Activated naive CD4-positive, alpha-beta T cell treated with anti-CD3 and anti-CD28 coated beads, Interleukin-2, amount 10 ng/mL, durations not matched to agents 7 days and 5 days (primary cell): ENCODE measurements at regions not wholly inside any gene's neighbourhood (a gene's known extent, or its start where the extent isn't known, plus 50 kb on each side); places are given as distances from the start of the nearest gene placed in this dataset.

Source experiments
- CTCF ChIA-PET: fragments of 350-600 bp; sonication (Branson Sonifier 250); formaldehyde crosslinking; loops from one replicate; lab custom pipeline; 2021; ENCODE audit warnings: antibody characterized with exemption; lab: Charles Lee
- DNase-seq: peaks from one replicate; pipeline ENCODE4 v3.0.0-alpha.2; 2020
- H3K27ac Mint-ChIP-seq: one replicate; pipeline ENCODE4 v1.8.0; 2021; ENCODE audit warnings: mild to moderate bottlenecking, moderate library complexity, mixed read lengths
- H3K27me3 Mint-ChIP-seq: one replicate; pipeline ENCODE4 v1.8.0; 2021; ENCODE audit warnings: mild to moderate bottlenecking, mixed read lengths
- H3K36me3 Mint-ChIP-seq: one replicate; pipeline ENCODE4 v1.8.0; 2021; ENCODE audit warnings: mixed read lengths
- H3K4me1 Mint-ChIP-seq: one replicate; pipeline ENCODE4 v1.8.0; 2021; ENCODE audit warnings: mixed read lengths
- H3K4me3 Mint-ChIP-seq: one replicate; pipeline ENCODE4 v1.8.0; 2021; ENCODE audit warnings: mild to moderate bottlenecking, moderate library complexity, mixed read lengths
- H3K9me3 Mint-ChIP-seq: one replicate; pipeline ENCODE4 v1.8.0; 2021; ENCODE audit warnings: mixed read lengths

DNA sequence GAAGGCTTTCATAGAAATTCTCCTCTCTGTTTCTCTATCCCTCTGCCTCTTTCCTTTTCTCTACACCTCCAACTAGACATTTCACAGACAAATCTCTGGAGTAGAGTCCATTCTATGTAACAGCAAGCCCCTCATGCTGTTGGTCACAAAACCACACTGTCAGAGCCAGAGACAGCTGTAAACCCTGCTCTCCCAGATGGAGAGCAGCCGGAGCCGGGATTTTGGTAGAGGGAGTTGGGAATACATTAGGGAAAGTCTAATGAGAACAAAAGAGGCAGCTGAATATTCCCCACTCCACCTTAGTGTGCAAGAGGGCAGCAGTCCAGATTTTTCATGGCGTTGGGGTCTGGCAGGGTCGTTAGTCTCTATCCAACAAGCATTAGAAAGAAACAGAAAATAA lies 68.3 kb upstream of the EDN1 start:
- H3K9me3 Mint-ChIP-seq = no peaks in the 10 kb centered on the region
- CTCF ChIA-PET = interaction anchor here (0.5 to 0.6 kb wide), 2 partner anchors 404 to 603 kb away, joined by 3 read pairs; no protein-coding TSS in a partner anchor

DNA sequence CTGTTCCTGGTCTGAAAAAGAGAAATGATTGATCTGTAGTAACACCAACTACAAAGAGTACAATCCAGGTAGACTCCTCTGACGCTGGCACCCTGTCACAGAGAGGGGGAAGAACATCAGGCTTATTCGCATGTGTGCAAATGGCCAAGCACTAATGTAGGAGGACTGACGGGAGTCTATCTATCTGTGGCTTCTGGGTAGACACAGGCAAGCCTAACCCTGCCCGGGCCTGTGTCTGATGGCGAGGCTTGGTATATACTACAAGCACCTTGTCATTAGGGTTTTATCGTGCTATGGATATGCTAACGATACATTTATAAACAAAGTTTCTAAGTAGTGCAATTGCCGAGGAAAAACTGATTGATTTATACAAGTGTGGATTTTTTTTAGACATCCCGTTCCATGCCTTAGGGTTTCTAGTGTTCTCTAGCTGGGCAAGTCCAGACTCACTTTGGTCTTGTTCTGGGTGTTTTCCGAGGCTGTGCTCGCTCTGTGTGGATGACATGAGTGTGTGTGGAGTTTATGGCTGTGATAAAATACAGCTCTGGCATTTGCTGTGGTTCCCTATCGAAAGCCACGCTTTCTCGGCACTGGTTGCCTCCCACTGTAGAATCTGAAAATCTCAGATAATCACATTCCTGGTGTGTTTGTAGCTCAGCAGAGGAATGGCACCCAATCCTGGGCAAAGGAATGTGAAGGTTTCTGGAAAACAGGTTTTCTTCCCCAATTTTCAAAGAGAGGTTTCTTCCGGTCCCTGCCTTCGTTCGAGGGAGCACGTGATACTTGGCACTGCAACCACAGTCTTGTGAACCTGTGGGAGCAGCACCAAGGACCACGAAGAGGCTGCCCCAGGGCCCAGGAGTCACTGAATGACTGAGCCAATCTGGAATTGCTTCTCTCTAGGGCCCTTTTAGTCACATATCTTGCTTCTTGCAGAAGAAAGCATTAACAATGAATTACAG lies 67.5 kb upstream of the EDN1 start:
- Mint-ChIP-seq H3K4me1 (no peaks in the 10 kb centered on the region), H3K27ac (no peak overlapping the region), H3K4me3 (no peak overlapping the region), H3K27me3 (no peaks in the 10 kb centered on the region), H3K9me3 (no peaks in the 10 kb centered on the region), H3K36me3 (no peaks in the 10 kb centered on the region)
- CTCF ChIA-PET = interaction anchor here (0.9 kb wide), 1 partner anchor 567 kb away, joined by 3 read pairs; no protein-coding TSS in a partner anchor
- DNase-seq = no peak

More for the DNA sequence above, 68.3 kb upstream of the EDN1 start:
- no peaks in the 10 kb centered on the region for H3K36me3 Mint-ChIP-seq
- no peak for DNase-seq
- H3K4me1 Mint-ChIP-seq = no peaks in the 10 kb centered on the region
- H3K27ac Mint-ChIP-seq = no peak overlapping the region
- H3K27me3 Mint-ChIP-seq = no peaks in the 10 kb centered on the region
- H3K4me3 Mint-ChIP-seq = no peak overlapping the region

DNA sequence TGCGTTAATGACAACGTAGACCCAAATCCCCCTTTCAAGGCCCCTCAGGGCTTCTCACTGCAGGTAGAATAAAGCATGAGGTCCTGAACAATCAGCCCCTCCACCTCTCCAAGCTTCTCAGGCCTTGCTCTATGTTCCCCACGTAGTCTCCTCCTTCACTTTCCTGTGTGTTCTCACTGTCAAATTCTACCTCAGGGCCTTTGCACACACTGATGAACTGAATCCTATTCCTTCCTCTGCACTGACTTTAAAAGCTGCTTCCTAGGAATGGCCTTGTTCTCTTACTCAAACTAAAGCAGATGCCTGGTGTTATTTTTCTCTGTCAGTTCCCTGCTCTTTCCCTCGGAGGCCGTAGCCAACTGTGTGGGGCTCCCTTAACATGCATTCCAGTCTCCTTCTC lies 66.8 kb upstream of the EDN1 start:
- H3K9me3 Mint-ChIP-seq = no peaks in the 10 kb centered on the region
- CTCF ChIA-PET = interaction anchor here (0.9 kb wide), 1 partner anchor 567 kb away, joined by 3 read pairs; no protein-coding TSS in a partner anchor
- DNase-seq = no peak
- H3K4me3 Mint-ChIP-seq = no peak overlapping the region
- H3K4me1 Mint-ChIP-seq = no peaks in the 10 kb centered on the region
- no peak overlapping the region for H3K27ac Mint-ChIP-seq
- peaks cover 1% of the 10 kb centered on the region for H3K27me3 Mint-ChIP-seq
- H3K36me3 Mint-ChIP-seq = no peaks in the 10 kb centered on the region

DNA sequence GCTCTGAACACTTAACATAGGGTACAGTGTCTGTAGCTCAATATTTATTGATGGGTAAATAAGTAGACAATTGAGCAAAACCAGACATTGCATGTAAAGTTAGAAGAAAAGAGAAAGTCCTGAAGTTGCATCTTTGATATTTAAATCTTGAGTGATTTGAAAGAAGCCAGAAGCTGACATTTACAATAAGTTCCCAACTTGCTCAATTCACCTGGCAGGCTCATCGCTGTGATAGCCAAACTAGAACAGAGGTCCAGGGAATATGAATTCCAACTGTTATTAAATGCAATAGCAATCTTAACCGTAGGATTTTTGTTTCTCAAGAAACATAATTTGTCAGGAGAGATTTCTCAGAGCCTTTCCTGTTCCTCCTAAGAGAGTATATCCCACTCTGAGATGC lies 65.9 kb upstream of the EDN1 start:
- no peak overlapping the region for H3K27ac Mint-ChIP-seq
- peaks cover 4% of the 10 kb centered on the region for H3K27me3 Mint-ChIP-seq
- no peaks in the 10 kb centered on the region for H3K36me3 Mint-ChIP-seq
- H3K9me3 Mint-ChIP-seq = no peaks in the 10 kb centered on the region
- H3K4me1 Mint-ChIP-seq = no peaks in the 10 kb centered on the region
- no peak for DNase-seq
- no peak overlapping the region for H3K4me3 Mint-ChIP-seq
- CTCF ChIA-PET = no interaction called here

DNA sequence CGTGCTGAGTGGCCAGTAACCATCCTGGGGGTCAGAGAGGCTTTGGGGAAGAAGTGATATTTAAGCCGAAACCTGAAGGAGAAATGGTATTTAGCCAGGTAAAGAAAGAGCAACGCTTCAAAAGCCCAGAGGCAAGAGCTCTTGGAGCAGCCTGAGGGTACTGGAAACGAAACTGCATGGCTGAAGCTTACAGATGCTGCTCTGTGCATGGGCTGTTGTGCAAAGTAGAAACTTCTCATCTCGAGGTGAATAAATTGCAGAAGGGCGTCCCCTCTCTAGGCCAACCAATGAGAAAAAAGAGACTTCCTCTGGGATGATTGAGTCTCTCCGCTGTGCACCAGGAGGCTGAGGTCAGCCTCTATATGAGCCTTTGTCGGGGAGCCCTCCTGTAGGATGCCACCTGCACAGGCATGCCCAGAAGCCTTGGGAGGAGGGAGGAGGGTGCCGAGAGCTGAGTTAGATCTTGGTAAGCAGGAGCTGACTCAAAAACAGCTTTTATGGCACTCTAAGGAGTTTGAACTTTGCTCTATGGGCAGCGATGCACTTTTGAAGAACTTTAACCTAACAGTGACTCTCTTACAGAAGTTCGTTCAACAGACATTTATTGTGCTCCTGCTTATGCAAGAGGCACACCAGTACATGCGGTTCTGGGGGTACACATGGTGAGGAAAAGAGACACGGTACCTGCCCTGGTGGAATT lies 61.6 kb upstream of the EDN1 start:
- Mint-ChIP-seq H3K27me3 (peaks cover 4% of the 10 kb centered on the region), H3K27ac (no peak overlapping the region), H3K4me1 (peaks cover 15% of the 10 kb centered on the region), H3K4me3 (no peak overlapping the region), H3K9me3 (no peaks in the 10 kb centered on the region), H3K36me3 (no peaks in the 10 kb centered on the region)
- CTCF ChIA-PET = no interaction called here
- no peak for DNase-seq

DNA sequence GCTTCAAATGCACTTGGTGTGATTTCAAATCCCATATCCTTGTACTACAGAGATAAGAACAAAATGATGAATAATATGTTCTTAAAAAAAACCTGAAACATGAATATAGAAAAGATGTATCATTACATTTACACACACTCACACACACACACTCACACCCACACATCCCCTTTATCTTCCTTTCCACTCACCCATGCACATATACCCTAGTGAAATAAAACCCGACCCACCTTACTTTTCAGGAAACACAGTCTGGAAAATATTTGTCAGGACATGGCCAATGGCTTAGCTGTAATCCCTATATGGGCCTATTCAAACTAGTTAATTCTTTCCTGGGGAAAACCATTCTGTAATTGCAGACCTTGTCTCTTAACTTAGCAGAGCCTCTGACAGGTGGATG lies 60.8 kb upstream of the EDN1 start:
- H3K4me3 Mint-ChIP-seq = no peak overlapping the region
- H3K27me3 Mint-ChIP-seq = peaks cover 4% of the 10 kb centered on the region
- H3K27ac Mint-ChIP-seq = no peak overlapping the region
- H3K9me3 Mint-ChIP-seq = no peaks in the 10 kb centered on the region
- no peak for DNase-seq
- CTCF ChIA-PET = no interaction called here
- no peaks in the 10 kb centered on the region for H3K36me3 Mint-ChIP-seq
- peaks cover 22% of the 10 kb centered on the region for H3K4me1 Mint-ChIP-seq

DNA sequence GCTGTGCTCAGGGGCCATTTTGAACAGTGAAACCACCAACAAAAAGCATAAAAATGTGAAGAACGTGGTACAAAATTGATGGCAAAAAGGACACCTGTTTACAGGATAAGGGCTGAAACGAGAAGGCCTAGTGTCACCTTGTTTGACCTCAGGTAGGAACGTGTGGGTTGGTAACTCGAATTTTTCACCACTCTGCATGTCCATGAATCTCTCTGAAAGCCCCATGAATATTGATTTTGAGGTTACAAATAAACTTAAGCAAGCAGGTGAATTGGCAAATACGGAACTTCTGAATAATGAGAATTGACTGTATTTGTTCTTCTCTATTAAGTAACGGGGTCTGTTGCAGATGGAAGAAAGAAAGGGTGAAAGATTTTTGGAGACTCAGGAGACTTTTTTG lies 59.6 kb upstream of the EDN1 start:
- no peak overlapping the region for H3K4me3 Mint-ChIP-seq
- no peaks in the 10 kb centered on the region for H3K36me3 Mint-ChIP-seq
- H3K4me1 Mint-ChIP-seq = peaks cover 22% of the 10 kb centered on the region
- H3K27ac Mint-ChIP-seq = no peak overlapping the region
- DNase-seq = no peak
- H3K9me3 Mint-ChIP-seq = no peaks in the 10 kb centered on the region
- H3K27me3 Mint-ChIP-seq = peaks cover 4% of the 10 kb centered on the region
- CTCF ChIA-PET = no interaction called here

DNA sequence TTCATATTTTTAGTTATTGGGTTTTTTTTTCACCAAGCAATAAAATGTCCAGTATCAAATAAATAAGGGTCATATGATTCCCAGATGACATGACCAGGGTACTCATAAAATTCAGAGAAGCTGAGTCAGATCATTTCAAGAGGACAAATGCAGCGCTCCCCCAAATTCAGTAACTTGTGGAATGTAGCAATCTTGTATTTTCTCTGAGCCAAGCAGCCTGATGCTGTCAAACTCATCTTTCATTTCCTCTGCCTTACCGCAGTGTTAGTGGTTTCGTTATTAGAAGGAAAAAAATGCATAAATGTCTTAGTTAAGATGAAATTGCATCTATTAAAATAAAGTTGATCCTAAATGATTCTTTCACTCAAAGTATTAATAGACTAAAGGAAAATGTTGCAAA lies 57.8 kb upstream of the EDN1 start:
- no peak for DNase-seq
- Mint-ChIP-seq H3K4me1 (peaks cover 22% of the 10 kb centered on the region), H3K27me3 (peaks cover 4% of the 10 kb centered on the region), H3K27ac (no peak overlapping the region), H3K9me3 (no peaks in the 10 kb centered on the region), H3K36me3 (no peaks in the 10 kb centered on the region), H3K4me3 (no peak overlapping the region)
- CTCF ChIA-PET = interaction anchor here (0.6 to 2.4 kb wide), 5 partner anchors 73 to 577 kb away, joined by 3 to 23 read pairs (median 3); no protein-coding TSS in a partner anchor

DNA sequence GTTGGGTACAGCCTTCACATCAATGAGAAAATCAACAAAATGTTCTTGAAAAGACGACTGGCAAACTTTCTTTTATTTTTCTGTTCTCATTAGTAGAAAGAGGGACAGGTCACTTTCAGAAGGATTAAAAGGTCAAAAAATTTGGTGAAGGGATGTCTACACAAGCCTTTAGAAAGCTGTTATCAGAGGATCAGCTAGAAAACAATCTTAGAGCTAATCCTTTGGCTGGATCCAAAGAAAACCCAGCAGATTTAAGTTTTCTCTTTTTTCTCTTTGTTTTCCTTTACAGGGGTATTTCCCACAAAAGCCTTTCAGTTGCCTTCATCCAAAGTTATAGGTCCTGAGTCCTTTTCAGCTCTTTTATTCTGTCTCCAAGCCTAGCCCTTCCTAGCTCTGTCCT lies 57.3 kb upstream of the EDN1 start:
- CTCF ChIA-PET = interaction anchor here (0.6 to 2.4 kb wide), 8 partner anchors 73 to 580 kb away, joined by 3 to 23 read pairs (median 4); no protein-coding TSS in a partner anchor
- no peak for DNase-seq
- no peak overlapping the region for H3K27ac Mint-ChIP-seq
- peaks cover 22% of the 10 kb centered on the region for H3K4me1 Mint-ChIP-seq
- H3K27me3 Mint-ChIP-seq = peaks cover 4% of the 10 kb centered on the region
- H3K9me3 Mint-ChIP-seq = no peaks in the 10 kb centered on the region
- no peak overlapping the region for H3K4me3 Mint-ChIP-seq
- H3K36me3 Mint-ChIP-seq = no peaks in the 10 kb centered on the region

DNA sequence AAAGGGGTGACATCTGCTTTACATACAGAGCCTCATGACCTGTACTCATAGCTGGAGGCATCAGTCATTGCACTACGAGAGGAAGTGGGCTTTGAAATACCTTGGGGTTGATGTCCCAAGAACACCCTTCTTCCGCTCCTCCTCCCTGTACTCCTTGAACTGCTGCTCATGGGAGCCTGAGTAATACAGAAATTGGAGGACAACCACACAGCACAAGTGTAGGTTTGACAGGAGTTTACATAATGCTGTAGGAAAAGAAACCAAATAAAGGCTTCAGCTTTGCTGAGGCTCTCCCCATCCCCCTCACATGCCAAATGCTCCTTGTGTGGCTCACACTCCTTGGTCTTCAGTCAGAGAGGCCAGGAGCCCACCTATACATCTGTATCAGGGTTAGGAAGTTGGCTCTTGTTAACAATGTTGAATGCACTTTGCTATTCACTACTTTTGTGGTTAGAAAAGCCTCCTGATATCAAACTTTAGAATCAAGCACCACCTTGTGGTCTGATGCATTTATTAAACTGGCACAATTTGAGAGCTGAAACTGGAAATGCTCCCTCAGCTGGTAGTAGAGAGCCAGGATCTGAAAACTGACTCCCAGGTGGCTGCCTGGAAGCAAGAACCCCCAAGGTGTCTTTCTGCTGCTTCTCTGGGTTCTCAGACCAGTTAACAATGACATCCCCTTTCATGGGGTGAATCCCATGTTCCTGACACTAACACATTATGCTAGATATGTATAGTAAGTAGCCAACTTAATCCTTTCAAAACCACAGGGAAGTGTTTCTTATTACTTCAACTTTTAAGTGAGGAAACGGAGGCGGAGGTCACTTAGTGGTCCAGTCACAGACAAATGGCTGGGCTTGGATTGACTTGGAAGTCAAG lies 56.2 kb upstream of the EDN1 start:
- Mint-ChIP-seq H3K27me3 (no peaks in the 10 kb centered on the region), H3K27ac (no peak overlapping the region), H3K36me3 (no peaks in the 10 kb centered on the region), H3K9me3 (no peaks in the 10 kb centered on the region), H3K4me1 (peaks cover 27% of the 10 kb centered on the region), H3K4me3 (no peak overlapping the region)
- DNase-seq = peak; percentile 50
- CTCF ChIA-PET = interaction anchor here (0.7 to 2.4 kb wide), 21 partner anchors 11 to 581 kb away, joined by 3 to 23 read pairs (median 3); partner anchors contain the start of gene EDN1

DNA sequence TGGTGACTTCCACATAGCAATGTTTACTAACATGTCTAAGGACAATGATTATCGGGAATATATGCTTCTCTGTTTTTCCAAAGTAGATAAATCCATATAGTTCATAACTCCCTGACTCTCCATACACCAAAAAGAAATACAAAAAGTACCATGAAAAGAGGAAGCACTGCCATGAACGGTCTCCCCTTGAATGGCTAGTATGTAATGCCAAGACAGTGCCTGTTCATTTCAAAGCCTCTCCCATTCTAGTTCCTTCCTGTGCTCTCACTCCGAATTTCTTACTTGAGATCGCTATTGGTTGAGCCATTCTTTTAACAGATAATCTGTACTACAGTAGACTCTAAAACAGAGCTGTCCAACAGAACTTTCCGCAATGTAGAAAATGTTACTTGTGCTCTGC lies 54.8 kb upstream of the EDN1 start:
- DNase-seq = no peak
- no peaks in the 10 kb centered on the region for H3K27me3 Mint-ChIP-seq
- no peaks in the 10 kb centered on the region for H3K9me3 Mint-ChIP-seq
- peaks cover 27% of the 10 kb centered on the region for H3K4me1 Mint-ChIP-seq
- H3K4me3 Mint-ChIP-seq = no peak overlapping the region
- no peak overlapping the region for H3K27ac Mint-ChIP-seq
- CTCF ChIA-PET = no interaction called here
- H3K36me3 Mint-ChIP-seq = no peaks in the 10 kb centered on the region

DNA sequence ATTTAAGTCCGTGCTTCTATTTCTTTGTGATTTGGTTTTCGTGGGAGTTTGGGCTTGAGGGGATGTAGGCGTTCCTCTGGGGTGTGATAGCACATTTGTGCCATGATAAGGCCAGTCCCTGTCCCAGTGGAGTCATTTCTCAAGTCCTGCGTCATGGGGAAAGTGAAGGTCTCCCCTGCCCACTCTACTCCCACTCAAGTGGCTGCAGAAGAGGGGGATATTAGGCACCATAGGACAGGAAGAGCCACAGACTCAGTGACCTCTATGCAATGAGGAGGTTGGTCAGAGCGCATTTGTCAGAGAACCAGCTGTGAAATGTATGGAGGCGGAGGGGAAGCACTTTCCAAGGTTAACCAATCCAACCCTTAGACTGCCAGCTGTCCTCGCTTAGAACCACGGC lies 51.9 kb upstream of the EDN1 start:
- Mint-ChIP-seq H3K27me3 (no peaks in the 10 kb centered on the region), H3K27ac (no peak overlapping the region), H3K9me3 (no peaks in the 10 kb centered on the region), H3K4me3 (no peak overlapping the region), H3K36me3 (no peaks in the 10 kb centered on the region), H3K4me1 (peaks cover 16% of the 10 kb centered on the region)
- DNase-seq = no peak
- CTCF ChIA-PET = interaction anchor here (1.3 kb wide), 1 partner anchor 52 kb away, joined by 3 read pairs; the partner anchor contains the start of gene EDN1
